HG02588 (cell line): ENCODE measurements at regions not wholly inside any gene's neighbourhood (a gene's known extent, or its start where the extent isn't known, plus 50 kb on each side); places are given as distances from the start of the nearest gene placed in this dataset.

Experiments used
- ATAC-seq: cut with Tn5 transposase; IDR thresholded peaks from one replicate; pipeline ENCODE4 v1.9.1; 2021; ENCODE audit warnings: mild to moderate bottlenecking, moderate library complexity; ENCODE audit not compliant: unreplicated experiment

DNA sequence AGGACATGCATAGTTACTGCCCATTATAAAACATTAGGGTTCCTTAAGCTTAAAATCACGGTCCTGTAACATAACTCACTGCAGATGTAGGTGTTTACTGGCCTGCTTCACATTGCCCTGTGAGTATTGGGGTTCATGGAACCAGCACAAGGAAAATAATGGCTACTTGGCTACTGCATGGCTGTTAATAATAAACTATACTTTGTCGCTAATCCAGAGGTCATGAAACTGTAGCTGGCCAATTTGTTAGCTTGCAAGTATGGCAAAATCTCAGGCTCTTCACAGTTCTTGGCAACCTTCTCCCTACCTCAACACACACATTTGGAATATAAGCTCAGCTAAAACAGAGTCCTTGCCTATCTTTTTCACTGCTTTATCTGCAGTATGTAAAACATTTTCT lies 274.0 kb upstream of the NR5A2 start:
- ATAC-seq: no peak

DNA sequence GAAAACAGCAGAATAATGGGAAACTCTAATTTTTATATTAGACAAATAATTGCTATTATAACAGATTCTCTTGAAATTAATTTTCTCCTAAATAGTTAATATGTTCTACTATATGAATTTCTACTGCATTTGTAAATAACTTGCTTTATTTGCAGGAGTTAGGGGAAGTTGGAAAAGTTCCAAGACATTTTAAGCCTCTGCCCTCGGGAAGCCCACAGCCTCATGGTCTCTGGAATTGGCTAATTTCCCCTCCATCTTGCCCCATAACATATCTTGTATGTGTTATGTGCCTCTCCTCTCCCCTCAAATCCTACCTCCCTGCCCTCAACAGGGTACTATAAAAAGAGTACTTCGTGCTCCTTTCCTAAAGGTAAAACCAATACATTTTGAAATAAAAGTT lies 271.4 kb upstream of the NR5A2 start:
- no peak for ATAC-seq

DNA sequence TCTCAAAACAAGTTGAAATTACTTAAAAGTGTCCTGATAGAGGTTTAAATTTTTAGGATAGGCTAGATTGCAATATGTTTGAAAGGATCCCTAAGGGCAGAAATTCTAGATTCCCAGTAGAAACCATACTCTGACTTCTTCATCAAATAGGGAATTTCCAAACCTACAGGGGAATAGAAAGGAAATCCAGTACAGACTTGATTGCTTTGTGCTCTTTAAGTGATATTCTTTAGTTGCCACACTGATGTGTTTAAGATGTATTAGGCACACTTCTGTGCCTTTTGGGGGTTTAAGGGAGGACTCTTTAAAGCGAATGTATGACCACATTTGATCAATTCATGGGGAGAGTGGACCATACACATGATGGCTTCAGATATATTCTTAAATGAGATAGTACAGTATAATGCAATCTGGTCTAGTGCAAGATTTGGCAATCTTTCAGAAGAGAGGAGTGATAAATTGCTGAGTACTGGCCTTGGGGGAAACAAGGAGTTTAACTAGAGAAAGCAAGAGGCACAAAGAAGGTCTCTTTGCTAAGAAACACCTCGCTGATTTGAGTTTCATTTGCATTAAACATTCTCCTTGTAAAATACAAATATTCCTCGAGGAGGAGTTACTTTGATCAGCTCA lies 268.8 kb upstream of the NR5A2 start:
- ATAC-seq: no peak

DNA sequence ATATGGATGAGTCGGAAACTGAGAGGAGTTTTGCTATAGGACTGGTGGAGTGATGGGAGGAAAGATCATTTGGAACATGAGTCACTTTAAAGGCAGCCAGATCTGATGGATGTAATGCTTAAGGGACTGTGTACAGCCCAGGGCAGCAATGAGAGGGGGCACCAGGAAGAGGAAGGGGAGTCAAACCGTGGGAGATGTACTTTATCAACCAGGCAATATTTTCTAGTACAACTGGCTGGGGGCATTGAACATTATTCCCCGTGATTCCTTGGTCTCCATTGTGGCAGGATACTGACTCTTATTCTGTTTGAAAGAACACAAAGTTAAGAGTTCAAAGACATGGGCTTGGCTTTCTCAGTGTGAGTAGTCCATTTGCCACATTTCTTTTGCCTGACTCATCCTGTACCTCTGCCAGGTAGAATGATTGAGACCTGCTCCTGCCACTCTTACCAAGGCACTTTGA lies 268.2 kb upstream of the NR5A2 start:
- no peak for ATAC-seq

DNA sequence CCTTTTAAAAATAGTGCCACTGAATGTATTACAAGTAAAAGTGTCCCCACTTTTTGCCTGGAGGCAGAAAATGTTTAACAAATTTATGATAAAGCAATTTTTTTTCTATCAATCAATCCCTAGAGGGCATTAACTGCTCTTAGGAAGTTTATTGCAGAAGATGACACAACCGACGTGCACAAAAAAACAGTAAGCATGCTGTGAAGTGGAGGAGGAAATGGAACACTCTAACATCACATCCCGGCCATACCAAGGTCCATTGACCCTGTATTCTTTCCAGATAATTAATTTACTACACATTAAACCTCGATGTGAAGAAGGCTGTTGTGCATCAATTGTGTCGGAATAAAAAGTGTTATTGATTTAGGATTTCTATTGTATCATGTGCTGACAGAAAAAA lies 264.9 kb upstream of the NR5A2 start:
- no peak for ATAC-seq

DNA sequence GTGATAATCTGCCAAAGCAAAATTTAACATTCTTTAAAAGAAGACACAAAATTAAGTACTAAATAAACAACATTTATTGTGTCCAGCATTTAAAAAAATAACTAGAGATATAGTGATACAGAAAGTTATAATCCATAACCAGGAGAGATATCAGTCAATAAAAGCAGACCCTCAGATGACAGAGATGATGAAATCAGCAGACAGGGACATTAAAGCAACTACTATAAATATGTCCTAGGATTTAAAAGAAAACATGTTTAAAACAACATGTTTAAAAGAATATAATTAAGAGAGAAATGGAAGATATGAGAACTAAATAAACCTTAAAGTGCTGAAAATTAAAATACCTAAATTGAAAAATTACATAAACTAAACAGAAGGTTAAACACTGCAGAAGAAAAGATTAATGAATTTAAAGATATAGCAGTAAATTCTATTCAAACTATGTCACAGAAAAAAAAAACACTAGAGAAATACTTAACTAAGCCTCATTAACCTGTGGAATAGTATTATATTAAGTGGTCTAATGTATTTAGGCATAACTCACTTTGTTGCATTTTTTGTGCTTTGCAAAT lies 261.2 kb upstream of the NR5A2 start:
- ATAC-seq: no peak

DNA sequence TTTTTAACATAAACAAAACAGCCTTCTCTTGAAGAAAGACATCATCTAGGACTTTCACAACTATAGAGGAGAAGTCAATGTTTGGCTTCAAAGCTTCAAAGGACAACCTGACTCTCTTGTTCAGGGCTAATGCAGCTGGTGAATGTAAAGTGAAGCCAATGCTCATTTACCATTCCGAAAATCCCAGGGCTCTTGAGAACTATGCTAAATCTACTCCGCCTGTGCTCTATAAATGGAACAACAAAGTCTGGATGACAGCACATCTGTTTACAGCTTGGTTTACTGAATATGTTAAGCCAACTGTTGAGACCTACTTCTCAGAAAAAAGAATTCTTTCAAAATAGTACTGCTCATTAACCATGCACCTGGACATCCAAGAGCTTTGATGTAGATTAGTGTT lies 259.8 kb upstream of the NR5A2 start:
- ATAC-seq: no peak

DNA sequence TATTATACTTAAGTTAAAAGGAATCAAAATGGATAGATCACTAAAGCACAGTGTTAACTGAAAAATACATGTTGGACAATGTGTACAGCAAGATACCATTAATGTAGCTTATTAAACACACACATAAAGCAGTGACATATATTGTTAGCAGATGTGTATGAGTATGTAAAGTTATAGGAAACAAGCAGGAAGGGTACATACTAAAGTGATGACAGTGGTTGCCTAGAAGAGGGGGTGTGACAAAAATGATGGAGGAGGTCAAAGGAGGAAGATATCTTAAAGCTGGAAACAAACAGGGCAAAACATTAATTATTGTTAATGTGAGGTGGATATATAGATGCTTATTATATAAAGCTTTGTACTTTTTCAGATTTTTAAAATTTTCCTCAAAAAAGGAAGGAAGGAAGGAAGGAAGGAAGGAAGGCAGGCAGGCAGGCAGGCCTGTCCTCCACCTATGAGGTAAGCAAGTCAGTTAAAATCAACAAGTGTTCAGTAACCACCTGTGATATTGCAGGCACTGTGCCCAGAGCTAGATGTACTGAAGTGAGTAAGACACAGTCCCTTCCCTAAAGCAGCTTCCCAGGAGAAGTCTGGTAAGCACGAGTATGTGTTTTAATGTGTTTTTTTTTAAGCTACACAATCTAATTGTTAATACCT lies 252.9 kb upstream of the NR5A2 start:
- ATAC-seq: no peak

DNA sequence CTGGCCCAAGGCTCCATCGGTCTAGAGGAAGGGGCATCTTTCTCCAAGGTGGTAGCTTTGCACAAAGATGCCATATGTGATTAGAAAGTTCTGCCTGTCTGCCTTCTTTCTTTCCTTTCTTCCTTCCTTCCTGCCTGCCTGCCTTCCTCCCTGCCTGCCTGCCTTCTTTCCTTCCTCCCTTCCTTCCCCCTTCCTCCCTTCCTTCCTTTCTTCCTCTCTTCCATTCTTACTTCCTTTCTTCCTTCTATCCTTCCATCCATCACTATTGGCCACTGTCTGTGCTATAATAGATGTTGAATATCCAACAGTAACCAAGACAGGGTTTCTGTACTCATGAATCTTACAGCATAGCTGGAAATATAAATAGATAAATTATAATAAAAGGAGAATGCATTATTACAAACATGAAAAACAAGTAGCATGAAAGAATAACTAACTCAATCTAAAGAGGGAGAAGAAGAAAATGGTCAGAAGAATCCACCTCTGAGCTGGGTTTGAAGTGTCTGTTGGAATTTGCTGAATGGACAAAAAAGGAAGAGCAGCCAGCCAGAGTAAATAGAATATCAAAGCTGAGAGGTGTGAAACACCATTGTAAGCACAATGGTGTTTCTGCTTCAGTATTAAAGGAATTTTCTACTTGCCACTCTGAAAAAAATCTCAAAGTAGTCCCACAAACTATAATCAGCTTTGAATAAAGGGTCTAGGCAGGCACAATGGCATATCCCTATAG lies 250.6 kb upstream of the NR5A2 start:
- ATAC-seq: no peak

DNA sequence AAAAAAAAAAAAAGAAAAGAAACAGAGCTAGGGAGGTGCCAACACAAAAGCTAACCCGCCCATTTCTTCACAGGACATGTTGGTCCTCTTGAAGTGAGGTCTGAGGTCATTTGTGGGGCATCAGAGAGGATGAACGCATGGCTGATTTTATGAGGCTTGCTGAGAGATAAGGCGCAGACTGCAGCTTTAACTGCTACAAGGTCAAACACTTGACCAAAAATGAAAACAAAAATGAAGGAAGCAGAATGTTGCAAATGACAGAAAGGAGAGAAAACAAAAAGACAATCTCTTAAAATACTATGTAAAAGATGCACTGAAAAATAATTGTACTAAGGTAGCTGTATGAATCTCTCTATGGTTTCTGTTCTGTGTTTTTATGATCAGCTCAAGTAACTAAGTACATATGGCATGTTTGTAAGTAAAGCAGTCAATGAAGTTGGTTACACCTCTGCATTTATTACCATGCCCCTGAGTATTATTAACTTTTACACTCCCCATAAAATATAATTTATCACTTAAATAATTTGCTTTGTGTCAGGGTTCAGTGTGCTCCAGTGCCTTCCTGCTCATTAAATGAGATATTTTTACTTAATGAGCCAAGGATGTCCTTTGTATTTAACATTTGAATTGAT lies 249.1 kb upstream of the NR5A2 start:
- ATAC-seq: no peak

DNA sequence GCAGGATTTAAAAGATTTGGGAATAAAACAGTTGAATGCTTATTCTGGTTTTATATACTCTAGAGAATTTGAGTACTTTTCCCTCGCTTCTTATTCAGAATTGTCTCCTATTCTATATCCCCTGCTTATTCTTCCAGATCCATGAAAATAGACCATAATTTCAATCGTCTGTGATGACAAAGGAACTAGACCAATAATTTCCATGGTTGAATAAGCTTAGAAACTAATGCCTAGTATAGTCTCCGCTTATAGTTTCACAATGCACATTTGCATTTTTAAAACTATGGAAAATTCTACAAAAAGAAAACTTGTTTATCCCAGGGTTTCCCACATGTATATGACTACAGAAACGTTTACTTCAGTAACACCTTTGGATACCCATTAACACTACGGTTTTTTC lies 247.4 kb upstream of the NR5A2 start:
- no peak for ATAC-seq

DNA sequence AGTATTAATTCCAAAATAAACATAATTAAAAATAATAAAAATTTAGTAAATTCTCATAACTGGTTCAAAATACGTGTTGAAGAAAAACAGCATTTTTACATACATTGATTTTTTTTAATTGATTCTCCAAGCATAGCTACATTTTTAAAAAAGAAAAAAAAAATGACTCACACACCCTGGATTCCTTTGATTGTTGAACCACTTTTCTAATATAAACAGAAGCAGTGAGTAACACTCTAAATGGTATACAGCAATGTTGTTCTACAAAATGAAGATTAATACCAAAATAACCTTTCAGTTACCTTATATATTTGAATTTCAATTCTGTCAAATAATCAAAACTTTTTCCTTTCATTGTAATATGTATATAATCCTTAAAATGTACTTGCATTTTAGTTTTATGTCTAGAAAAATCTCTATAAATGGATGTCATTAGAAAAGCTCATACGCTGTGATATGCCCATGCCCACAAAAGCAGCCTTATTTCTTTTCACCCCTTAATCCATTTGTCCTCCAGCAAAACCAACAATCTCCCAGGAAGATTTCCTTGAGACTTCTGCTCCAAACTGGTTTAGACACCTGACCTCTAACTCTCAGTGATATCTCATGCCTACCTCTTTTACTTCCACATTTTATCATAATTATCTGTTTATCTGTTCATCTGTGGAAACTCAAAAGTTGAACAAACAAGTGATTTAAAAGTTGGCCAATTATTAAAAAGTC lies 246.4 kb upstream of the NR5A2 start:
- no peak for ATAC-seq

DNA sequence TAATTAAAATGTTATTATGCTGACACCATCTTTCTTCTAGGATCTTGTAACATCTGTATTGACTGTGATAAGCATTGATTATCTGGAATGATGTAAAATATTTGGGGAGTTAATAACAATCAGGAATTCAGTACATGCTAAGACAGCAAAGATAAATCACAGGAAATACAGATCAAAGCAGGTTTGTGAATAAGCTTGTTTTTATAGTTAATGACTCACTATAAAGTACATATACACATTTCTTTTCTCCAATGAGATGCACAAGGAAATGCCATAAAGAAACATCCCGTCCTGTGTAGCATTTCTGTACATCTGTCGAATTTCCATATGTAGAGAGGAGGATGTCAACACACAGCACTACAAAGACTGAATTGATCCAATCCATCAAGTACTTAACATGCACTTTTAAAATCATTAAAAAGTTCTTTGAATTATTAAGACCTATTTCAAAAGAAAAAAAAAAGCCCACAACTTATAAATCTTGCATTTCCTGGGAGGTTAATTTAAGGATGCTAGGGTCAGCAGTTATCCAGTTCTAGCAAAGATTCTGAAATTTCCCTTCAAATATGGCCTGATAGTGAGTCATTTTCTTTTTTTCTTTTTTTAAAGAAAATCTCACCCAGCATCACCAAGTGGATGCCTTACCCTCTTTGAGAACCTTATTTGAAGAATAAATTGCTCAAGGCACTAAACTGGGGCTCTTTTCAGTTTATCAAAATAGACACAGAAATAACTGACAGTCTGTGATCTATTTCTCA lies 243.2 kb upstream of the NR5A2 start:
- no peak for ATAC-seq

DNA sequence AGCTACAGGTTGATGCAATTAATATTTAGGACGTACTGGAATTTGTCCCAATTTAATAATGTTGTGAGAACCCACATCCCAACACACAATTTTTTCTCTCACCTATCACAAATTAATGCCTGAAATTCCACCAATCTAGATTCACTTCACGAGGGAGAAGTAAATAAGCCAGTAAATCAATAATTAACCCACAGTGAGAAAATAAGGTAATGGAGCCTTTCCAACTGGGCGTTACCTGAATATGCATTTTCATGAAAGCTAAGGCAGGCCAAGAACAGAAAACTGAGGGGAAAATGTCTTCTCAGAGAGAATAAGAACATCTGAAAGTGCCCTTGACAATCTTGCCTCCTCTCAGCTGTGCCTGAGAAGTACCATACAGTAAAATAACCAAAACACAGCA lies 240.8 kb upstream of the NR5A2 start:
- ATAC-seq: no peak

DNA sequence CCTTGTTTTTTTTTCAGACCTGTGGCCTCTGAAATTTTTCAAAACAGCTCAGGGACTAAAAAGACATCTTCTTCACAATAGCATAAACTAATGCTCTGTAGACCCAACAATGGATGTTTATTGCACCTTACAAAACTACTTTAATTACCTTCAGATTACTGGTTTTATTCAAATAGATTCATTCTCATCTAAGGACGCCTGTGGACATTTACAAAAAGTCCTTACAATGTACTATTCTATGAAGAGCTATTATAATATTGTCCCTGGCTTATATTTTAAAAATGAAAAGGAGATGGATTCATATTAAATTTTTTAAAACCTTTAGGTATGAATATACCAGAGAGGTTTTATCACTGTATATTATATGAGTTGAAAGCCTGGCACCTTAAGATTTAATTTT lies 238.4 kb upstream of the NR5A2 start:
- no peak for ATAC-seq

DNA sequence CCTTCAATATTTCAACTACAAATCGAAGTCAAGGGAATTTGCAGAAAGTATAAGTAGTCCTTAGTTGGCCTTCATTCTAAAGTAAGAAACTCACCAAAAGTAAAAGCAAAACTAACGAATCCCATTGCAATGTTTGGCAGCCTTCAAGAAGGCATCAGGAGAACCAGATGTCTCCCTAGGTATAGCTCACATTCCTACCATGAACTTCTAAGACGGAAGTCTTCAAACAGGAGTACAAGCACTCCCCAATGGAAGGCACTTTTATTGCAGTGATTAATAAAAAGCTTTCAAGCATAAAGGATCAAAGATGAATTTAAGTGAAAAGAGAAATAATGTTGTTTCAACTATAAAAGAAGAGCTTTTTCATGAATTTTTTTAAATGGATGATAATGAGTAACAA lies 236.0 kb upstream of the NR5A2 start:
- no peak for ATAC-seq

DNA sequence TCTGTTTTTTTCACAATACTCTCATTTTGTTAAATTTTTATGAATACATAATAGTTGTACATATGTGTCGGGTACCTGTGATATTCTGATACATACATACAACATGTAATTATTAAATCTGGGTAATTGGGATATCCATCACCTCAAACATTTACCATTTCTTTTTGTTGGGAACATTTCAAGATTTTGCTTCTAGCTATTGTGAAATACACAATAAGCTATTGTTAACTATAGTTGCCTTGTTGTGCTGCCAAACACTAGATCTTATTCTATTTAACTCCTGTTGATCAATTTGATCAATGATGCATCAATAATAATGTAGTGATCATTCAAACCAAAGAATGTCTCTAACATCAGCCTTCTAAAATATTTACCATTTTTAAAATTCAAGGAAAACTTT lies 234.6 kb upstream of the NR5A2 start:
- no peak for ATAC-seq

DNA sequence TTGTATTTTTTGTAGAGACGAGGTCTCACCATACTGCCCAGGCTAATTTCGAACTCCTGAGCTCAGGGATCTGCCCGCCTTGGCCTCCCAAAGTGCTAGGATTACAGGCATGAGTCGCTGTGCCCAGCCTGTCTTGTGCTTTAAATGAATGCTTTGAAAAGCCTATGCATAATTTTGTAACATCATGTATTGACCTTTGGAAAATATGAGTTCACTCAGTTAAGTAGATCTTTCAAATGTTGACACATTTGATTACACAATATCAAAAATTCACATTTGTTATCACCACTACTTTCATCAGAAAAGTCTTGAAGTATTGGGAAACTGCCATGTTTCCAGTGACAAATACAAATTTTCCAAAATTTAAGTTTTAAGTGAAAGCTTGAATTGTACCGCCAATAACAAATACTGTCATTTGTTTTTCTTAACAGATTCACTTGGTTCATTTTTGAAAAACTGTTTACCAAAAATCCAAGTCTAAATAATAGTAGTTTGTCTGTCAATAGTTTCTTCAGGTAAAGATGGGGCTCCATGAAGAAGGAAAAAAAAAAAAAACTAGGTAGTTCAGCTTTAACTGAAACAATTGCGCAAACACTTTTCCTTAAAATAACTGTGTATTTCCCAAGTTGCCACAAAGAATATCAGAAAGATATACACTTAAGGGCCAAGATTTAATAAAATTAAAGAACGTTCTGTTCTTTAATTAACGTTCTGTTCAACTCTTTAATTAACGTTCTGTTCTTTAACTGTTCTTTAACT lies 233.2 kb upstream of the NR5A2 start:
- ATAC-seq: no peak

DNA sequence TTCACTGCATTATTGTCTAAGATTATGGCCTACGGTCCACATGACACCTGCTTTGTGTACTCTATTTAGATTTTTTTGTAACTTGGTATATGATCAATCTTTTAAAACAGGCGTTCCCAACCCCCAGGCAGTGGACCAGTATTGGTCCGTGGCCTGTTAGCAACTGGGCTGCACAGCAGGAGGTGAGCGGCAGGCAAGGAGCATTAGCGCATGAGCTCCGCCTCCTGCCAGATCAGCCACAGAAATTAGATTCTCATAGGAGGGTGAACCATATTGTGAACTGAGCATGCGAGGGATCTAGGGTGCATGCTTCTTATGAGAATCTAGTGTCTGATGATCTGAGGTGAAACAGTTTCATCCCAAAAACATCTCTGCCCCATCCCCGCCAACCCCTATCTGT lies 228.4 kb upstream of the NR5A2 start:
- ATAC-seq: no peak
